ENCODE measurements at regions not wholly inside any gene's neighbourhood (a gene's known extent, or its start where the extent isn't known, plus 50 kb on each side); places are given as distances from the start of the nearest gene placed in this dataset.

DNA sequence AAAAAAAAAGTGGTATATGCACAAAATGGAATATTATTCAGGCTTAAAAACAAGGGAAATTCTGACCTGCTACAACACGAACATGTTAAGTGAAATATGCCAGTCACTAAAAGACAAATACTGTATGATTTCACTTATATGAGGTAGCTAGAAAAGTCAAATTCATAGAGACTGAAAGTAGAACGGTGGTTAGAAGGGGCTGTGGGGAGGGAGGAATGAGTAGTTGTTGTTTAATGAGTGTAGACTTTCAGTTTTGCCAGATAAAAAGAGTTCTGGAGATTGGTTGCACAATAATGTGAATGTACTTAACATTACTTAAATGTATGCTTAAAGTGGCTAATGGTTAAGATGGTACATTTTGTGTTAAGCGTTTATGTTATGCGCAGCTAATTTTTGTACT is 79.5 kb upstream of the IL12B start:
- ATAC-seq, result no peak
- DNase-seq, result no peak
- 90 to 94% methylated on average over 4 of the region's 4 CpGs for WGBS, 2 donors
- H3K4me1 ChIP-seq, result peaks cover 0 to 15% (median 0%) of the 10 kb centered on the region in 9 donors
- TF ChIP-seq CTCF (IDR thresholded peaks at IDR 0.05), result no peak
- H3K36me3 ChIP-seq, result no peaks in the 10 kb centered on the region
- intact Hi-C loops (cut with DNase I), result no loop called here
- H3K4me3 ChIP-seq, result no peak overlapping the region
- peaks cover 0 to 12% (median 0%) of the 10 kb centered on the region in 7 donors for H3K27me3 ChIP-seq
- no peak overlapping the region for H3K27ac ChIP-seq
- H3K9me3 ChIP-seq, result no peaks in the 10 kb centered on the region

- intact Hi-C loops (cut with DNase I), result no loop called here
- peaks cover 0 to 7% (median 0%) of the 10 kb centered on the region in 7 donors for H3K27me3 ChIP-seq
- H3K4me3 ChIP-seq, result no peak overlapping the region
- no peaks in the 10 kb centered on the region for H3K9me3 ChIP-seq
- no peaks in the 10 kb centered on the region for H3K36me3 ChIP-seq
- ATAC-seq (no peak), DNase-seq (no peak)
- 62 to 89% methylated on average over 2 of the region's 2 CpGs for WGBS, 2 donors
- H3K27ac ChIP-seq, result no peak overlapping the region
- TF ChIP-seq CTCF (IDR thresholded peaks at IDR 0.05), result no peak
- peaks cover 0 to 15% (median 0%) of the 10 kb centered on the region in 9 donors for H3K4me1 ChIP-seq
These were observed 80.2 kb upstream of the IL12B start for GRCh38 chr5:159410480-159410879.

- Histone ChIP-seq H3K36me3 (no peaks in the 10 kb centered on the region), H3K27me3 (peaks cover 0 to 4% (median 0%) of the 10 kb centered on the region in 7 donors), H3K27ac (no peak overlapping the region), H3K9me3 (no peaks in the 10 kb centered on the region), H3K4me3 (no peak overlapping the region), H3K4me1 (peaks cover 0 to 15% (median 0%) of the 10 kb centered on the region in 9 donors)
- ATAC-seq (no peak), DNase-seq (no peak)
- TF ChIP-seq CTCF (IDR thresholded peaks at IDR 0.05), result no peak
- intact Hi-C loops (cut with DNase I), result no loop called here
- WGBS, 2 donors, result 71 to 82% methylated on average over 6 of the region's 6 CpGs
These were observed 80.8 kb upstream of the IL12B start for GRCh38 chr5:159411115-159411514.

GRCh38 chr5:159412284-159413046 is 82.2 kb upstream of the IL12B start:
- Histone ChIP-seq H3K27ac (no peak overlapping the region), H3K9me3 (no peaks in the 10 kb centered on the region), H3K36me3 (no peaks in the 10 kb centered on the region), H3K27me3 (peaks cover 0 to 4% (median 0%) of the 10 kb centered on the region in 7 donors), H3K4me1 (peaks cover 0 to 15% (median 0%) of the 10 kb centered on the region in 9 donors), H3K4me3 (no peak overlapping the region)
- 60 to 70% methylated on average over 6 of the region's 6 CpGs for WGBS, 2 donors
- peak in 2 of 8 donors; percentile 15 to 20 for ATAC-seq
- no peak for TF ChIP-seq CTCF (IDR thresholded peaks at IDR 0.05)
- no peak for DNase-seq
- intact Hi-C loops (cut with DNase I), result no loop called here

Measured in heart right ventricle (tissue), 16 donors.